H1 (cell line): ENCODE measurements at regions not wholly inside any gene's neighbourhood (a gene's known extent, or its start where the extent isn't known, plus 50 kb on each side); places are given as distances from the start of the nearest gene placed in this dataset.

Experiments
- CTCF ChIA-PET: fragments of 300-600 bp; sonication (Branson Sonifier 250); formaldehyde crosslinking; loops from one replicate; lab custom pipeline; 2021; ENCODE audit not compliant: partially characterized antibody; lab: Charles Lee
- POLR2A ChIA-PET: fragments of 300-600 bp; sonication (Branson Sonifier 250); formaldehyde crosslinking; loops from one replicate; lab custom pipeline; 2021; ENCODE audit warnings: inconsistent platforms; ENCODE audit not compliant: partially characterized antibody; lab: Charles Lee
- DNase-seq, 2 experiments: peaks; one replicate each; pipeline versions ENCODE4 v3.0.0 to v3.0.0-alpha.2; 2010 to 2022; ENCODE audit warnings: low spot score in 2 of 2, low read depth in 1 of 2, mixed read lengths in 1 of 2
- FAIRE-seq: peaks from 2 replicates; lab custom pipeline; 2011; peaks lifted over from hg19 to GRCh38; lab: Jason Lieb, UNC
- H2AFZ ChIP-seq: 2 replicates; pipeline ENCODE4 v1.8.1; 2012; ENCODE audit warnings: low read length, inconsistent platforms
- H2AK5ac ChIP-seq: 2 replicates; pipeline ENCODE4 v1.6.1; 2013; ENCODE audit warnings: low read depth, low read length
- H2BK120ac ChIP-seq: replicated peaks from 2 replicates; pipeline ENCODE3; 2013; ENCODE audit warnings: low read depth, low read length, inconsistent platforms
- H2BK12ac ChIP-seq: 2 replicates; pipeline ENCODE4 v1.6.1; 2013; ENCODE audit warnings: low read depth, low read length
- H2BK15ac ChIP-seq: 2 replicates; pipeline ENCODE4 v1.6.1; 2013; ENCODE audit warnings: low read length
- H2BK20ac ChIP-seq: 2 replicates; pipeline ENCODE4 v1.6.1; 2013; ENCODE audit warnings: low read length
- H2BK5ac ChIP-seq: 2 replicates; pipeline ENCODE4 v1.6.1; 2013; ENCODE audit warnings: low read depth, low read length
- H3K14ac ChIP-seq: 2 replicates; pipeline ENCODE4 v1.6.1; 2013; ENCODE audit warnings: inconsistent platforms; ENCODE audit not compliant: insufficient read length
- H3K18ac ChIP-seq: 2 replicates; pipeline ENCODE4 v1.6.1; 2013; ENCODE audit warnings: low read length; ENCODE audit errors: extremely low read depth
- H3K23ac ChIP-seq: 2 replicates; pipeline ENCODE4 v1.6.1; 2013; ENCODE audit warnings: inconsistent platforms; ENCODE audit not compliant: insufficient read length
- H3K23me2 ChIP-seq: 2 replicates; pipeline ENCODE4 v1.6.1; 2013; ENCODE audit warnings: low read depth, low read length
- H3K27ac ChIP-seq: 2 replicates; pipeline ENCODE4 v1.6.1; 2011; ENCODE audit warnings: low read depth, low read length, inconsistent platforms
- H3K27me3 ChIP-seq, 4 experiments: replicated peaks in 1 of 4; 1 replicate in 1 of 4; 2 replicates in 3 of 4; pipeline versions ENCODE4 v1.6.1 to v1.8.1; 2011 to 2013; ENCODE audit warnings: low read length in 3 of 4, mild to moderate bottlenecking in 3 of 4, inconsistent platforms in 2 of 4, mixed read lengths in 2 of 4, moderate library complexity in 1 of 4; ENCODE audit not compliant: control insufficient read depth in 3 of 4, insufficient read depth in 3 of 4; ENCODE audit errors: extremely low read depth in 1 of 4
- H3K36me3 ChIP-seq, 4 experiments: 2 replicates each; pipeline versions ENCODE4 v1.6.1 to v1.8.1; 2011 to 2013; ENCODE audit warnings: mild to moderate bottlenecking in 4 of 4, low read length in 3 of 4, moderate library complexity in 2 of 4, control low read depth in 1 of 4, inconsistent platforms in 1 of 4; ENCODE audit not compliant: insufficient read depth in 4 of 4, control insufficient read depth in 2 of 4
- H3K4ac ChIP-seq: replicated peaks from 2 replicates; pipeline ENCODE3; 2013; ENCODE audit warnings: low read length, low read depth, mixed read lengths, inconsistent platforms; ENCODE audit not compliant: insufficient read length
- H3K4me1 ChIP-seq, 4 experiments: replicated peaks in 1 of 4; 1 replicate in 1 of 4; 2 replicates in 3 of 4; pipeline versions ENCODE4 v1.6.1 to v1.8.1; 2011 to 2013; ENCODE audit warnings: low read length in 3 of 4, inconsistent platforms in 2 of 4, mixed read lengths in 1 of 4; ENCODE audit not compliant: insufficient read depth in 4 of 4, control insufficient read depth in 3 of 4
- H3K4me2 ChIP-seq, 2 experiments: 2 replicates each; pipeline versions ENCODE4 v1.6.1 to v1.8.1; 2011 to 2013; ENCODE audit warnings: low read depth in 2 of 2, low read length in 2 of 2, control low read depth in 1 of 2, inconsistent platforms in 1 of 2, mild to moderate bottlenecking in 1 of 2; ENCODE audit not compliant: insufficient read depth in 1 of 2
- H3K4me3 ChIP-seq, 4 experiments: fragments of 200-600, 300-600 bp in 1 of 4; sonication (generic), shearing (Covaris generic), sonication (Bioruptor Twin) in 1 of 4; 2 replicates each; pipeline versions ENCODE4 v1.5.1 to v1.8.1; 2011 to 2016; ENCODE audit warnings: low read length in 4 of 4, low read depth in 3 of 4, control low read depth in 2 of 4, inconsistent platforms in 2 of 4, mild to moderate bottlenecking in 2 of 4, mixed read lengths in 1 of 4, moderate library complexity in 1 of 4; ENCODE audit not compliant: insufficient read depth in 2 of 4; ENCODE audit errors: extremely low read depth in 1 of 4
- H3K56ac ChIP-seq: replicated peaks from 2 replicates; pipeline ENCODE3; 2013; ENCODE audit warnings: low read depth, mild to moderate bottlenecking, mixed read lengths, low read length, inconsistent platforms; ENCODE audit not compliant: insufficient read length
- H3K79me1 ChIP-seq: 2 replicates; pipeline ENCODE4 v1.6.1; 2013; ENCODE audit warnings: low read depth, low read length, control low read depth
- H3K79me2 ChIP-seq, 2 experiments: 2 replicates each; pipeline versions ENCODE4 v1.6.1 to v1.8.1; 2012 to 2013; ENCODE audit warnings: low read length in 2 of 2, mild to moderate bottlenecking in 2 of 2, inconsistent platforms in 1 of 2; ENCODE audit not compliant: insufficient read depth in 2 of 2, control insufficient read depth in 1 of 2
- H3K9ac ChIP-seq, 4 experiments: replicated peaks in 1 of 4; 1 replicate in 1 of 4; 2 replicates in 3 of 4; pipeline versions ENCODE4 v1.6.1 to v1.8.1; 2011 to 2013; ENCODE audit warnings: low read depth in 3 of 4, low read length in 3 of 4, control low read depth in 2 of 4, mild to moderate bottlenecking in 2 of 4, moderate library complexity in 2 of 4, inconsistent platforms in 1 of 4; ENCODE audit errors: extremely low read depth in 1 of 4
- H3K9me3 ChIP-seq, 2 experiments: 2 replicates each; pipeline versions ENCODE4 v1.6.1 to v1.8.1; 2012 to 2013; ENCODE audit warnings: mild to moderate bottlenecking in 2 of 2, moderate library complexity in 2 of 2, control low read depth in 1 of 2, inconsistent platforms in 1 of 2, low read depth in 1 of 2, low read length in 1 of 2, mixed read lengths in 1 of 2; ENCODE audit not compliant: insufficient read depth in 2 of 2
- H4K20me1 ChIP-seq, 2 experiments: replicated peaks in 1 of 2; 2 replicates each; pipeline versions ENCODE3 to v1.8.1; 2011 to 2013; ENCODE audit warnings: inconsistent platforms in 2 of 2, low read length in 2 of 2, mild to moderate bottlenecking in 1 of 2; ENCODE audit not compliant: insufficient read depth in 2 of 2, control insufficient read depth in 1 of 2
- H4K5ac ChIP-seq: 2 replicates; pipeline ENCODE4 v1.6.1; 2013; ENCODE audit warnings: low read length, low read depth, mixed read lengths, inconsistent platforms; ENCODE audit not compliant: insufficient read length
- H4K8ac ChIP-seq: 2 replicates; pipeline ENCODE4 v1.8.0; 2013; ENCODE audit warnings: mild to moderate bottlenecking, moderate library complexity, low read length, inconsistent platforms; ENCODE audit not compliant: insufficient read depth; ENCODE audit errors: extremely low read depth
- H4K91ac ChIP-seq: replicated peaks from 2 replicates; pipeline ENCODE3; 2013; ENCODE audit warnings: low read length, mixed read lengths, inconsistent platforms; ENCODE audit not compliant: insufficient read length
- ATF3 ChIP-seq: IDR thresholded peaks from 2 replicates; pipeline ENCODE4 v1.6.1; 2011; ENCODE audit warnings: low read depth, mild to moderate bottlenecking, low read length; ENCODE audit not compliant: insufficient read depth
- BRCA1 ChIP-seq: IDR thresholded peaks from 2 replicates; pipeline ENCODE4 v1.6.1; 2012; ENCODE audit warnings: low read depth, low read length, improper control_type of control experiment
- CBX5 ChIP-seq: fragments of 300-800, 300-1000 bp; sonication (generic); IDR thresholded peaks from 2 replicates; pipeline ENCODE4 v1.7.1; 2016; ENCODE audit warnings: antibody characterized with exemption, low read length, low read depth
- CBX8 ChIP-seq: fragments of 300-800, 300-1000 bp; sonication (generic); IDR thresholded peaks from 2 replicates; pipeline ENCODE4 v1.7.1; 2016; ENCODE audit warnings: low read depth, low read length, borderline replicate concordance
- CTBP2 ChIP-seq: IDR thresholded peaks from 2 replicates; pipeline ENCODE4 v1.7.0; 2011; ENCODE audit warnings: borderline replicate concordance, mild to moderate bottlenecking, moderate library complexity, mixed read lengths, low read length; ENCODE audit not compliant: insufficient read depth, insufficient read length
- GTF2F1 ChIP-seq: IDR thresholded peaks from 2 replicates; pipeline ENCODE4 v1.6.1; 2012; ENCODE audit warnings: low read depth, low read length, improper control_type of control experiment, borderline replicate concordance
- KDM4A ChIP-seq: IDR thresholded peaks from one replicate; pipeline ENCODE4 v1.7.1; 2012; ENCODE audit warnings: low read depth, mild to moderate bottlenecking, moderate library complexity, low read length, inconsistent platforms; ENCODE audit not compliant: severe bottlenecking
- POLR2AphosphoS5 ChIP-seq: IDR thresholded peaks from 2 replicates; pipeline ENCODE4 v1.6.1; 2011; ENCODE audit warnings: low read depth, low read length
- RXRA ChIP-seq: IDR thresholded peaks from 2 replicates; pipeline ENCODE4 v1.6.1; 2011; ENCODE audit warnings: low read depth, mild to moderate bottlenecking, low read length, moderate library complexity; ENCODE audit not compliant: insufficient read depth
- SIN3A ChIP-seq, 2 experiments: IDR thresholded peaks in 1 of 2; conservative IDR thresholded peaks in 1 of 2; 2 replicates each; pipeline ENCODE4 v1.6.1; 2011 to 2012; ENCODE audit warnings: low read length in 2 of 2, improper control_type of control experiment in 1 of 2, low read depth in 1 of 2, mild to moderate bottlenecking in 1 of 2
- SP2 ChIP-seq: IDR thresholded peaks from 2 replicates; pipeline ENCODE4 v1.6.1; 2012; ENCODE audit warnings: mild to moderate bottlenecking, low read length, inconsistent platforms
- SUZ12 ChIP-seq: fragments of 200-600 bp; sonication (generic); IDR thresholded peaks from 2 replicates; pipeline ENCODE4 v1.6.1; 2012; ENCODE audit warnings: mild to moderate bottlenecking, inconsistent platforms, low read length, moderate library complexity, mixed read lengths
- TEAD4 ChIP-seq: IDR thresholded peaks from 2 replicates; pipeline ENCODE4 v1.6.1; 2012; ENCODE audit warnings: low read depth, low read length, inconsistent platforms, mixed read lengths
- WGBS, 2 experiments: shearing (Covaris generic) in 1 of 2; methylation state at CpG; one replicate each; pipeline versions ENCODE4 v1.1.6 to v1.1.7; 2013 to 2015; ENCODE audit warnings: low lambda C conversion rate in 2 of 2, mixed read lengths in 2 of 2, inconsistent platforms in 1 of 2, low coverage in 1 of 2, missing lambda C conversion rate in 1 of 2; ENCODE audit not compliant: insufficient replicate concordance in 2 of 2, insufficient coverage in 1 of 2, insufficient read length in 1 of 2; ENCODE audit errors: extremely low coverage in 1 of 2, missing lambda C conversion rate in 1 of 2; 5-methylcytosine and 5-hydroxymethylcytosine counted together
- TF ChIP-seq, protein P1 (sequence below): IDR thresholded peaks from 2 replicates; pipeline ENCODE4 v1.6.1; 2012; ENCODE audit warnings: inconsistent platforms

GRCh38 chr10:69747179-69747578, 54.5 kb upstream of the COL13A1 start:
- Histone ChIP-seq H3K27ac (no peak overlapping the region), H3K79me1 (no peaks in the 10 kb centered on the region), H3K36me3 (no peaks in the 10 kb centered on the region), H3K4me2 (no peak overlapping the region), H2BK12ac (no peak overlapping the region), H2BK20ac (no peak overlapping the region), H2BK120ac (no peak overlapping the region), H3K18ac (no peak overlapping the region), H3K9ac (no peak overlapping the region), H3K23ac (no peak overlapping the region), H3K4me1 (peaks cover 0 to 4% (median 0%) of the 10 kb centered on the region in 4 experiments; a peak in 1 of 7 replicates), H2AFZ (no peak overlapping the region), H4K91ac (no peak overlapping the region), H3K9me3 (no peaks in the 10 kb centered on the region), H3K23me2 (no peaks in the 10 kb centered on the region), H2BK15ac (no peak overlapping the region), H3K14ac (no peak overlapping the region), H4K20me1 (no peaks in the 10 kb centered on the region), H2AK5ac (no peak overlapping the region), H4K5ac (no peak overlapping the region), H3K4ac (no peak overlapping the region), H4K8ac (no peak overlapping the region), H2BK5ac (no peak overlapping the region), H3K4me3 (no peak overlapping the region), H3K56ac (no peak overlapping the region), H3K79me2 (no peaks in the 10 kb centered on the region), H3K27me3 (peaks cover 0 to 3% (median 1%) of the 10 kb centered on the region in 4 experiments; a peak in 3 of 7 replicates)
- ChIA-PET CTCF (interaction anchor here (1.0 to 1.5 kb wide), 4 partner anchors 15 to 211 kb away, joined by 3 to 4 read pairs (median 3); no protein-coding TSS in a partner anchor), POLR2A (no interaction called here)
- no peak for FAIRE-seq
- DNase-seq = no peak
- 93% methylated on average over 5 of the region's 5 CpGs; no CpG with 5 or more reads in 1 of the 2 experiments for WGBS, 2 experiments
- no peak for TF ChIP-seq SP2
- TF ChIP-seq SIN3A (conservative IDR thresholded peaks at IDR 0.05 in 1 of 2, IDR thresholded peaks at IDR 0.05 in 1 of 2; ENCODE audit: low read depth in 1 of 2, low read length in 2 of 2) = no peak
- no peak for TF ChIP-seq RXRA
- no peak for TF ChIP-seq TEAD4
- no peak for TF ChIP-seq BRCA1
- no peak for TF ChIP-seq CBX5
- TF ChIP-seq KDM4A = no peak
- no peak for TF ChIP-seq GTF2F1
- TF ChIP-seq, protein P1, sequence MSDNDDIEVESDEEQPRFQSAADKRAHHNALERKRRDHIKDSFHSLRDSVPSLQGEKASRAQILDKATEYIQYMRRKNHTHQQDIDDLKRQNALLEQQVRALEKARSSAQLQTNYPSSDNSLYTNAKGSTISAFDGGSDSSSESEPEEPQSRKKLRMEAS = no peak
- TF ChIP-seq ATF3 = no peak
- no peak for TF ChIP-seq SUZ12
- TF ChIP-seq CTBP2 = no peak
- no peak for TF ChIP-seq CBX8
- no peak for TF ChIP-seq POLR2AphosphoS5
